ENCODE measurements at regions not wholly inside any gene's neighbourhood (a gene's known extent, or its start where the extent isn't known, plus 50 kb on each side); places are given as distances from the start of the nearest gene placed in this dataset.

- peaks cover 16% of the 10 kb centered on the region for H3K27me3 Mint-ChIP-seq (ENCODE audit: unreplicated experiment)
Measured at GRCh38 chr17:15092762-15093161, 172.4 kb downstream of the PMP22 start.

GRCh38 chr17:15092261-15092660, 172.9 kb downstream of the PMP22 start:
- H3K36me3 Mint-ChIP-seq (ENCODE audit: unreplicated experiment), result no peaks in the 10 kb centered on the region
- H3K4me1 Mint-ChIP-seq (ENCODE audit: unreplicated experiment), result peaks cover 3% of the 10 kb centered on the region
- peaks cover 16% of the 10 kb centered on the region for H3K27me3 Mint-ChIP-seq (ENCODE audit: unreplicated experiment)
- no peak for DNase-seq (ENCODE audit: extremely low spot score, unreplicated experiment)
- H3K27ac Mint-ChIP-seq (ENCODE audit: unreplicated experiment), result no peak overlapping the region
- no peaks in the 10 kb centered on the region for H3K9me3 Mint-ChIP-seq (ENCODE audit: unreplicated experiment)
- H3K4me3 Mint-ChIP-seq (ENCODE audit: unreplicated experiment), result no peak overlapping the region
- TF ChIP-seq, protein P1, sequence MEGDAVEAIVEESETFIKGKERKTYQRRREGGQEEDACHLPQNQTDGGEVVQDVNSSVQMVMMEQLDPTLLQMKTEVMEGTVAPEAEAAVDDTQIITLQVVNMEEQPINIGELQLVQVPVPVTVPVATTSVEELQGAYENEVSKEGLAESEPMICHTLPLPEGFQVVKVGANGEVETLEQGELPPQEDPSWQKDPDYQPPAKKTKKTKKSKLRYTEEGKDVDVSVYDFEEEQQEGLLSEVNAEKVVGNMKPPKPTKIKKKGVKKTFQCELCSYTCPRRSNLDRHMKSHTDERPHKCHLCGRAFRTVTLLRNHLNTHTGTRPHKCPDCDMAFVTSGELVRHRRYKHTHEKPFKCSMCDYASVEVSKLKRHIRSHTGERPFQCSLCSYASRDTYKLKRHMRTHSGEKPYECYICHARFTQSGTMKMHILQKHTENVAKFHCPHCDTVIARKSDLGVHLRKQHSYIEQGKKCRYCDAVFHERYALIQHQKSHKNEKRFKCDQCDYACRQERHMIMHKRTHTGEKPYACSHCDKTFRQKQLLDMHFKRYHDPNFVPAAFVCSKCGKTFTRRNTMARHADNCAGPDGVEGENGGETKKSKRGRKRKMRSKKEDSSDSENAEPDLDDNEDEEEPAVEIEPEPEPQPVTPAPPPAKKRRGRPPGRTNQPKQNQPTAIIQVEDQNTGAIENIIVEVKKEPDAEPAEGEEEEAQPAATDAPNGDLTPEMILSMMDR (IDR thresholded peaks at IDR 0.05), result no peak

More at GRCh38 chr17:15092762-15093161, 172.4 kb downstream of the PMP22 start:
- H3K27ac Mint-ChIP-seq (ENCODE audit: unreplicated experiment), result no peak overlapping the region
- no peak overlapping the region for H3K4me3 Mint-ChIP-seq (ENCODE audit: unreplicated experiment)
- peaks cover 3% of the 10 kb centered on the region for H3K4me1 Mint-ChIP-seq (ENCODE audit: unreplicated experiment)
- no peaks in the 10 kb centered on the region for H3K9me3 Mint-ChIP-seq (ENCODE audit: unreplicated experiment)
- no peak for DNase-seq (ENCODE audit: extremely low spot score, unreplicated experiment)
- H3K36me3 Mint-ChIP-seq (ENCODE audit: unreplicated experiment), result no peaks in the 10 kb centered on the region
- TF ChIP-seq, protein P1 (IDR thresholded peaks at IDR 0.05), result no peak

- peaks cover 16% of the 10 kb centered on the region for H3K27me3 Mint-ChIP-seq (ENCODE audit: unreplicated experiment)
- DNase-seq (ENCODE audit: extremely low spot score, unreplicated experiment), result no peak
- TF ChIP-seq, protein P1 (IDR thresholded peaks at IDR 0.05), result peak; percentile 74
- no peak overlapping the region for H3K27ac Mint-ChIP-seq (ENCODE audit: unreplicated experiment)
- H3K36me3 Mint-ChIP-seq (ENCODE audit: unreplicated experiment), result no peaks in the 10 kb centered on the region
- no peak overlapping the region for H3K4me3 Mint-ChIP-seq (ENCODE audit: unreplicated experiment)
- no peaks in the 10 kb centered on the region for H3K9me3 Mint-ChIP-seq (ENCODE audit: unreplicated experiment)
- H3K4me1 Mint-ChIP-seq (ENCODE audit: unreplicated experiment), result peaks cover 3% of the 10 kb centered on the region
Measured at GRCh38 chr17:15091825-15092224, 173.3 kb downstream of the PMP22 start.

DNA sequence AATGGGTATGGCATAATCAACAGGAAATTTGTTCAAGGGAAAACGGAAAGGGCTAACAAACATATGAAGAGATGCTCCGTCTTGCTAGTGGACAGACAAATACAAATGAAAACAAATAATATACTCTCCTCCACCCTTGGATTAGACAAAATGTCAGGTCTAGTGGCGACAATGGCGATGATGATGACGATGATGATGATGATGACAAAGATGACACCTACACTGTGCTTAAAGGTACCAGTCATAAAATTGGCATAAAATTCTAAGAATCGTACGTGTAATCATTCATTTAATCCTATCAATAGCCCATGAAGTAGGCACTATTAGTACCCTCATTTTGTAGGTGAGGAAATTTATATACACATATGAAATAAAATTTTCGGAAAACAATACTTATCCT, 174.6 kb downstream of the PMP22 start:
- H3K27ac Mint-ChIP-seq (ENCODE audit: unreplicated experiment), result no peak overlapping the region
- H3K4me1 Mint-ChIP-seq (ENCODE audit: unreplicated experiment), result peaks cover 10% of the 10 kb centered on the region
- no peaks in the 10 kb centered on the region for H3K9me3 Mint-ChIP-seq (ENCODE audit: unreplicated experiment)
- no peak for DNase-seq (ENCODE audit: extremely low spot score, unreplicated experiment)
- no peaks in the 10 kb centered on the region for H3K36me3 Mint-ChIP-seq (ENCODE audit: unreplicated experiment)
- H3K27me3 Mint-ChIP-seq (ENCODE audit: unreplicated experiment), result peaks cover 16% of the 10 kb centered on the region
- TF ChIP-seq, protein P1 (IDR thresholded peaks at IDR 0.05), result no peak
- no peak overlapping the region for H3K4me3 Mint-ChIP-seq (ENCODE audit: unreplicated experiment)

GRCh38 chr17:15087946-15088345, 177.2 kb downstream of the PMP22 start:
- TF ChIP-seq, protein P1 (IDR thresholded peaks at IDR 0.05), result no peak
- Mint-ChIP-seq H3K4me1 (ENCODE audit: unreplicated experiment) (peaks cover 20% of the 10 kb centered on the region), H3K4me3 (ENCODE audit: unreplicated experiment) (no peak overlapping the region), H3K27me3 (ENCODE audit: unreplicated experiment) (peaks cover 11% of the 10 kb centered on the region), H3K36me3 (ENCODE audit: unreplicated experiment) (no peaks in the 10 kb centered on the region), H3K9me3 (ENCODE audit: unreplicated experiment) (no peaks in the 10 kb centered on the region), H3K27ac (ENCODE audit: unreplicated experiment) (no peak overlapping the region)
- no peak for DNase-seq (ENCODE audit: extremely low spot score, unreplicated experiment)

Measured in osteocyte (in vitro differentiated cells).